Neural cell (in vitro differentiated cells): ENCODE measurements at regions not wholly inside any gene's neighbourhood (a gene's known extent, or its start where the extent isn't known, plus 50 kb on each side); places are given as distances from the start of the nearest gene placed in this dataset.

ENCODE experiments used
- H2AFZ ChIP-seq: fragments of 200-600, 300-800 bp; sonication (generic), shearing (Covaris generic); 2 replicates; pipeline ENCODE4 v1.6.0; 2014; ENCODE audit warnings: low read depth, mild to moderate bottlenecking, antibody characterized with exemption, low read length, moderate library complexity
- H3F3A ChIP-seq: fragments of 200-600 bp; shearing (Covaris generic); 2 replicates; pipeline ENCODE4 v1.6.1; 2016; ENCODE audit warnings: mild to moderate bottlenecking, moderate library complexity, mixed read lengths, antibody characterized with exemption, low read length; ENCODE audit not compliant: insufficient read depth, poor library complexity, severe bottlenecking
- H3K27ac ChIP-seq: fragments of 200-600, 300-800 bp; sonication (generic), shearing (Covaris generic); 2 replicates; pipeline ENCODE4 v1.5.1; 2014; ENCODE audit warnings: mild to moderate bottlenecking, low read length, moderate library complexity
- H3K27me3 ChIP-seq: fragments of 300-800, 200-600 bp; sonication (generic), shearing (Covaris generic); 2 replicates; pipeline ENCODE4 v1.6.0; 2014; ENCODE audit warnings: mild to moderate bottlenecking, low read depth, low read length, moderate library complexity; ENCODE audit not compliant: insufficient read depth
- H3K36me3 ChIP-seq: fragments of 300-800, 200-600 bp; sonication (generic), shearing (Covaris generic); 2 replicates; pipeline ENCODE4 v1.5.1; 2014; ENCODE audit warnings: mild to moderate bottlenecking, antibody characterized with exemption, low read length, moderate library complexity; ENCODE audit not compliant: insufficient read depth
- H3K4me2 ChIP-seq: fragments of 300-800, 200-600 bp; sonication (generic), shearing (Covaris generic); 2 replicates; pipeline ENCODE4 v1.6.0; 2014; ENCODE audit warnings: mild to moderate bottlenecking, low read length
- H3K4me3 ChIP-seq: fragments of 300-800, 200-600 bp; sonication (generic), shearing (Covaris generic); 2 replicates; pipeline ENCODE4 v1.5.1; 2014; ENCODE audit warnings: mild to moderate bottlenecking, low read length, moderate library complexity
- H3K79me2 ChIP-seq: fragments of 200-600 bp; shearing (Covaris generic); replicated peaks from 2 replicates; pipeline ENCODE4 v1.6.0; 2014; ENCODE audit warnings: mild to moderate bottlenecking, low read length, moderate library complexity; ENCODE audit not compliant: insufficient read depth
- H3K9ac ChIP-seq: fragments of 300-800, 200-600 bp; sonication (generic), shearing (Covaris generic); 2 replicates; pipeline ENCODE4 v1.6.1; 2016; ENCODE audit warnings: mild to moderate bottlenecking, low read length, mixed read lengths
- H3K9me2 ChIP-seq: fragments of 200-600 bp; shearing (Covaris generic); 2 replicates; pipeline ENCODE4 v1.6.1; 2016; ENCODE audit warnings: mild to moderate bottlenecking, low read length, mixed read lengths; ENCODE audit not compliant: insufficient read depth
- H3K9me3 ChIP-seq: fragments of 200-600, 300-800 bp; sonication (generic), shearing (Covaris generic); 2 replicates; pipeline ENCODE4 v1.6.1; 2016; ENCODE audit warnings: mild to moderate bottlenecking, mixed run types, low read length, moderate library complexity, mixed read lengths
- H4K20me1 ChIP-seq: fragments of 200-600 bp; shearing (Covaris generic); 2 replicates; pipeline ENCODE4 v1.6.1; 2016; ENCODE audit warnings: mild to moderate bottlenecking, mixed run types; ENCODE audit not compliant: insufficient read depth
- CTCF ChIP-seq: fragments of 450-650 bp; IDR thresholded peaks from 2 replicates; pipeline ENCODE4 v1.5.1; 2014; ENCODE audit warnings: antibody characterized with exemption, mild to moderate bottlenecking, moderate library complexity; ENCODE audit not compliant: poor library complexity, severe bottlenecking
- EP300 ChIP-seq: fragments of 450-650 bp; conservative IDR thresholded peaks from 2 replicates; pipeline ENCODE4 v1.6.1; 2014; ENCODE audit warnings: antibody characterized with exemption, mild to moderate bottlenecking, moderate library complexity; ENCODE audit not compliant: poor library complexity, severe bottlenecking
- EZH2 ChIP-seq: fragments of 200-600, 300-800 bp; shearing (Covaris generic), sonication (generic); IDR thresholded peaks from 2 replicates; pipeline ENCODE4 v1.6.1; 2014; ENCODE audit warnings: antibody characterized with exemption, low read length, borderline replicate concordance, mild to moderate bottlenecking; ENCODE audit not compliant: insufficient read depth, poor library complexity, severe bottlenecking
- MXI1 ChIP-seq: fragments of 450-650 bp; conservative IDR thresholded peaks from 2 replicates; pipeline ENCODE4 v1.6.1; 2014; ENCODE audit warnings: antibody characterized with exemption, mild to moderate bottlenecking; ENCODE audit not compliant: poor library complexity, severe bottlenecking
- POLR2AphosphoS5 ChIP-seq: IDR thresholded peaks from 2 replicates; pipeline ENCODE4 v1.6.1; 2012
- RAD21 ChIP-seq: fragments of 450-650 bp; conservative IDR thresholded peaks from 2 replicates; pipeline ENCODE4 v1.6.1; 2014; ENCODE audit warnings: antibody characterized with exemption, mild to moderate bottlenecking, moderate library complexity
- REST ChIP-seq: IDR thresholded peaks from 2 replicates; pipeline ENCODE4 v1.6.1; 2012; ENCODE audit warnings: borderline replicate concordance
- SMC3 ChIP-seq: fragments of 450-650 bp; conservative IDR thresholded peaks from 2 replicates; pipeline ENCODE4 v1.6.1; 2014; ENCODE audit warnings: antibody characterized with exemption, mild to moderate bottlenecking, moderate library complexity; ENCODE audit not compliant: poor library complexity
- TAF1 ChIP-seq: IDR thresholded peaks from 2 replicates; pipeline ENCODE4 v1.6.1; 2012; ENCODE audit warnings: low read depth

- no peak overlapping the region for H3K27ac ChIP-seq
- no peaks in the 10 kb centered on the region for H3K9me2 ChIP-seq
- no peak overlapping the region for H3K9ac ChIP-seq
- H2AFZ ChIP-seq: no peak overlapping the region
- H3K79me2 ChIP-seq: no peaks in the 10 kb centered on the region
- H3K9me3 ChIP-seq: no peaks in the 10 kb centered on the region
- no peak overlapping the region for H3K4me3 ChIP-seq
- H3K4me2 ChIP-seq: no peak overlapping the region
- no peaks in the 10 kb centered on the region for H4K20me1 ChIP-seq
- TF ChIP-seq EP300: no peak
- no peak for TF ChIP-seq TAF1
- TF ChIP-seq POLR2AphosphoS5: no peak
- no peak for TF ChIP-seq SMC3
- no peak for TF ChIP-seq MXI1
- TF ChIP-seq EZH2: no peak
- no peak for TF ChIP-seq CTCF
- no peak for TF ChIP-seq RAD21
- no peak for TF ChIP-seq REST
- H3K36me3 ChIP-seq: no peaks in the 10 kb centered on the region
- no peaks in the 10 kb centered on the region for H3F3A ChIP-seq
- H3K27me3 ChIP-seq: peaks cover under 1% of the 10 kb centered on the region
Observed at GRCh38 chr20:62544505-62545055, 68.8 kb upstream of the GATA5 start.

- Histone ChIP-seq H3K9ac (no peak overlapping the region), H3K9me3 (no peaks in the 10 kb centered on the region), H4K20me1 (no peaks in the 10 kb centered on the region), H3K9me2 (no peaks in the 10 kb centered on the region), H3K36me3 (no peaks in the 10 kb centered on the region), H3K4me2 (no peak overlapping the region), H3K79me2 (no peaks in the 10 kb centered on the region), H3K27ac (no peak overlapping the region), H3K27me3 (peaks cover 3% of the 10 kb centered on the region), H3K4me3 (no peak overlapping the region), H2AFZ (no peak overlapping the region), H3F3A (no peaks in the 10 kb centered on the region)
- TF ChIP-seq CTCF: no peak
Observed at GRCh38 chr20:62545271-62545670, 69.5 kb upstream of the GATA5 start.
